WTC11 (cell line): ENCODE measurements at regions not wholly inside any gene's neighbourhood (a gene's known extent, or its start where the extent isn't known, plus 50 kb on each side); places are given as distances from the start of the nearest gene placed in this dataset.
"Not testable (repeated sequence)": the region's sequence is repeated elsewhere in the genome, so short reads cannot be mapped to it uniquely, and the experiment has no call there.

ENCODE experiments used
- ATAC-seq: fragments of 200-7000 bp; cut with Tn5 transposase; 2 replicates; pipeline ENCODE4 v1.10.0; 2021; ENCODE audit warnings: mild to moderate bottlenecking, moderate library complexity
- CTCF ChIA-PET: fragments of 300-600 bp; sonication (Branson Sonifier 250); formaldehyde crosslinking; loops from one replicate; lab custom pipeline; 2021; ENCODE audit warnings: antibody characterized with exemption; lab: Charles Lee
- POLR2A ChIA-PET: fragments of 350-600 bp; sonication (Branson Sonifier 250); formaldehyde crosslinking; loops from one replicate; lab custom pipeline; 2021; ENCODE audit warnings: antibody characterized with exemption; lab: Charles Lee
- DNase-seq: peaks from one replicate; pipeline ENCODE4 v3.0.0; 2021; ENCODE audit warnings: low spot score
- H3K27ac Mint-ChIP-seq: 2 replicates; pipeline ENCODE4 v1.8.0; 2021; ENCODE audit warnings: mixed read lengths
- H3K27me3 Mint-ChIP-seq: 2 replicates; pipeline ENCODE4 v1.8.0; 2021; ENCODE audit warnings: low read depth, mild to moderate bottlenecking, moderate library complexity, mixed read lengths
- H3K36me3 Mint-ChIP-seq: 2 replicates; pipeline ENCODE4 v1.8.0; 2021; ENCODE audit warnings: mixed read lengths
- H3K4me1 Mint-ChIP-seq: 2 replicates; pipeline ENCODE4 v1.8.0; 2022; ENCODE audit warnings: mixed read lengths
- H3K4me3 Mint-ChIP-seq: 2 replicates; pipeline ENCODE4 v1.8.0; 2021; ENCODE audit warnings: mild to moderate bottlenecking, moderate library complexity, mixed read lengths
- H3K9me3 Mint-ChIP-seq: 2 replicates; pipeline ENCODE4 v1.8.0; 2021; ENCODE audit warnings: mixed read lengths
- NR3C1 ChIP-seq: sonication (generic); formaldehyde crosslinking; conservative IDR thresholded peaks from 2 replicates; pipeline ENCODE4 v1.8.1; 2023; ENCODE audit warnings: low read depth, mild to moderate bottlenecking, missing genetic modification reagents
- SMAD4 ChIP-seq: sonication (generic); formaldehyde crosslinking; IDR thresholded peaks from 2 replicates; pipeline ENCODE4 v1.8.0; 2022; ENCODE audit warnings: mild to moderate bottlenecking, missing genetic modification reagents
- TEAD4 ChIP-seq: sonication (generic); formaldehyde crosslinking; IDR thresholded peaks from 2 replicates; pipeline ENCODE4 v1.8.0; 2022; ENCODE audit warnings: mild to moderate bottlenecking, missing genetic modification reagents
- ZBTB21 ChIP-seq: sonication (generic); formaldehyde crosslinking; IDR thresholded peaks from 2 replicates; pipeline ENCODE4 v1.8.1; 2023; ENCODE audit warnings: mild to moderate bottlenecking, missing genetic modification reagents, borderline replicate concordance
- ZNF121 ChIP-seq: sonication (generic); formaldehyde crosslinking; IDR thresholded peaks from 2 replicates; pipeline ENCODE4 v1.8.0; 2023; ENCODE audit warnings: missing genetic modification reagents
- ZNF138 ChIP-seq: sonication (generic); formaldehyde crosslinking; conservative IDR thresholded peaks from 2 replicates; pipeline ENCODE4 v1.8.1; 2022; ENCODE audit warnings: mild to moderate bottlenecking, moderate library complexity, missing genetic modification reagents
- ZNF396 ChIP-seq: fragments of 250-450 bp; sonication (Bioruptor Pico); IDR thresholded peaks from 2 replicates; pipeline ENCODE4 v1.8.0; 2021; ENCODE audit warnings: mild to moderate bottlenecking, moderate library complexity, borderline replicate concordance
- ZNF671 ChIP-seq: fragments of 250-450 bp; sonication (Bioruptor Pico); IDR thresholded peaks from 2 replicates; pipeline ENCODE4 v1.8.0; 2021; ENCODE audit warnings: mild to moderate bottlenecking
- TF ChIP-seq, protein P1 (sequence below): sonication (generic); formaldehyde crosslinking; IDR thresholded peaks from 2 replicates; pipeline ENCODE4 v1.8.1; 2022; ENCODE audit warnings: low read depth, mild to moderate bottlenecking, moderate library complexity, missing genetic modification reagents, borderline replicate concordance
- TF ChIP-seq, protein P2 (sequence below): fragments of 250-450 bp; sonication (Bioruptor Pico); IDR thresholded peaks from 2 replicates; pipeline ENCODE4 v1.9.0; 2021; ENCODE audit warnings: mild to moderate bottlenecking, borderline replicate concordance
- TF ChIP-seq, protein P3 (sequence below): fragments of 250-450 bp; sonication (Bioruptor Pico); IDR thresholded peaks from 2 replicates; pipeline ENCODE4 v1.9.0; 2021; ENCODE audit warnings: moderate library complexity, mild to moderate bottlenecking, inconsistent platforms, borderline replicate concordance
- TF ChIP-seq, protein P4 (sequence below): sonication (generic); formaldehyde crosslinking; IDR thresholded peaks from 2 replicates; pipeline ENCODE4 v1.8.1; 2023; ENCODE audit warnings: mild to moderate bottlenecking, missing genetic modification reagents, moderate library complexity
- TF ChIP-seq, protein P5 (sequence below): sonication (generic); formaldehyde crosslinking; IDR thresholded peaks from 2 replicates; pipeline ENCODE4 v1.8.1; 2023; ENCODE audit warnings: mild to moderate bottlenecking, missing genetic modification reagents, borderline replicate concordance
- TF ChIP-seq, protein P6 (sequence below): fragments of 200-600 bp; IDR thresholded peaks from 2 replicates; pipeline ENCODE4 v1.8.0; 2022; ENCODE audit warnings: antibody characterized with exemption

DNA sequence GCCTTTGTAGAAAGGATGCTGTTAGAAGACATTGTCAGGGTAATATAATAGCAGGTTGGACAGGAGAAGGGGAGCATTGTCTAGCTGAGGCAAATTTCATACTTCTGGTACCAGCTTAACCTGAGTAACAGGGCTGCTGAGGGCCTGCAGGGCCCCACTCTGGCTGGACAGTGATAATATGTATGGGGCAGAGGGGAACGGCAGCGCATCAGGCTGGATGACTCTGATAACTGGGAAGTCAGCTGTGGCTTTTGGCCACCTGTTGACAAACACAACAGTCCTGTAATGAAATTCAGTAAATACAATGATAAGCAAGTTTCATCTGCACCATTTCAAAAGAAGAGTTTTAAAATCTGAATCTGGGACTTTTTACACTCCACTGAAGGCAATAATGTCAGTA is 259.9 kb upstream of the CNR1 start (continued):
- no peak for TF ChIP-seq TEAD4 (CRISPR knock-in tag)
- TF ChIP-seq, protein P1, sequence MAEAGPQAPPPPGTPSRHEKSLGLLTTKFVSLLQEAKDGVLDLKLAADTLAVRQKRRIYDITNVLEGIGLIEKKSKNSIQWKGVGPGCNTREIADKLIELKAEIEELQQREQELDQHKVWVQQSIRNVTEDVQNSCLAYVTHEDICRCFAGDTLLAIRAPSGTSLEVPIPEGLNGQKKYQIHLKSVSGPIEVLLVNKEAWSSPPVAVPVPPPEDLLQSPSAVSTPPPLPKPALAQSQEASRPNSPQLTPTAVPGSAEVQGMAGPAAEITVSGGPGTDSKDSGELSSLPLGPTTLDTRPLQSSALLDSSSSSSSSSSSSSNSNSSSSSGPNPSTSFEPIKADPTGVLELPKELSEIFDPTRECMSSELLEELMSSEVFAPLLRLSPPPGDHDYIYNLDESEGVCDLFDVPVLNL (CRISPR knock-in tag): no peak
- TF ChIP-seq NR3C1: no peak
- no peak for TF ChIP-seq ZNF671 (CRISPR knock-in tag)
- TF ChIP-seq, protein P2, sequence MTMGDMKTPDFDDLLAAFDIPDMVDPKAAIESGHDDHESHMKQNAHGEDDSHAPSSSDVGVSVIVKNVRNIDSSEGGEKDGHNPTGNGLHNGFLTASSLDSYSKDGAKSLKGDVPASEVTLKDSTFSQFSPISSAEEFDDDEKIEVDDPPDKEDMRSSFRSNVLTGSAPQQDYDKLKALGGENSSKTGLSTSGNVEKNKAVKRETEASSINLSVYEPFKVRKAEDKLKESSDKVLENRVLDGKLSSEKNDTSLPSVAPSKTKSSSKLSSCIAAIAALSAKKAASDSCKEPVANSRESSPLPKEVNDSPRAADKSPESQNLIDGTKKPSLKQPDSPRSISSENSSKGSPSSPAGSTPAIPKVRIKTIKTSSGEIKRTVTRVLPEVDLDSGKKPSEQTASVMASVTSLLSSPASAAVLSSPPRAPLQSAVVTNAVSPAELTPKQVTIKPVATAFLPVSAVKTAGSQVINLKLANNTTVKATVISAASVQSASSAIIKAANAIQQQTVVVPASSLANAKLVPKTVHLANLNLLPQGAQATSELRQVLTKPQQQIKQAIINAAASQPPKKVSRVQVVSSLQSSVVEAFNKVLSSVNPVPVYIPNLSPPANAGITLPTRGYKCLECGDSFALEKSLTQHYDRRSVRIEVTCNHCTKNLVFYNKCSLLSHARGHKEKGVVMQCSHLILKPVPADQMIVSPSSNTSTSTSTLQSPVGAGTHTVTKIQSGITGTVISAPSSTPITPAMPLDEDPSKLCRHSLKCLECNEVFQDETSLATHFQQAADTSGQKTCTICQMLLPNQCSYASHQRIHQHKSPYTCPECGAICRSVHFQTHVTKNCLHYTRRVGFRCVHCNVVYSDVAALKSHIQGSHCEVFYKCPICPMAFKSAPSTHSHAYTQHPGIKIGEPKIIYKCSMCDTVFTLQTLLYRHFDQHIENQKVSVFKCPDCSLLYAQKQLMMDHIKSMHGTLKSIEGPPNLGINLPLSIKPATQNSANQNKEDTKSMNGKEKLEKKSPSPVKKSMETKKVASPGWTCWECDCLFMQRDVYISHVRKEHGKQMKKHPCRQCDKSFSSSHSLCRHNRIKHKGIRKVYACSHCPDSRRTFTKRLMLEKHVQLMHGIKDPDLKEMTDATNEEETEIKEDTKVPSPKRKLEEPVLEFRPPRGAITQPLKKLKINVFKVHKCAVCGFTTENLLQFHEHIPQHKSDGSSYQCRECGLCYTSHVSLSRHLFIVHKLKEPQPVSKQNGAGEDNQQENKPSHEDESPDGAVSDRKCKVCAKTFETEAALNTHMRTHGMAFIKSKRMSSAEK (CRISPR knock-in tag): no peak
- TF ChIP-seq, protein P3, sequence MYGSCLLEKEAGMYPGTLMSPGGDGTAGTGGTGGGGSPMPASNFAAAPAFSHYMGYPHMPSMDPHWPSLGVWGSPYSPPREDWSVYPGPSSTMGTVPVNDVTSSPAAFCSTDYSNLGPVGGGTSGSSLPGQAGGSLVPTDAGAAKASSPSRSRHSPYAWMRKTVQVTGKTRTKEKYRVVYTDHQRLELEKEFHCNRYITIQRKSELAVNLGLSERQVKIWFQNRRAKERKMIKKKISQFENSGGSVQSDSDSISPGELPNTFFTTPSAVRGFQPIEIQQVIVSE (CRISPR knock-in tag): no peak
- TF ChIP-seq, protein P4, sequence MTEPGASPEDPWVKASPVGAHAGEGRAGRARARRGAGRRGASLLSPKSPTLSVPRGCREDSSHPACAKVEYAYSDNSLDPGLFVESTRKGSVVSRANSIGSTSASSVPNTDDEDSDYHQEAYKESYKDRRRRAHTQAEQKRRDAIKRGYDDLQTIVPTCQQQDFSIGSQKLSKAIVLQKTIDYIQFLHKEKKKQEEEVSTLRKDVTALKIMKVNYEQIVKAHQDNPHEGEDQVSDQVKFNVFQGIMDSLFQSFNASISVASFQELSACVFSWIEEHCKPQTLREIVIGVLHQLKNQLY (CRISPR knock-in tag): no peak

DNA sequence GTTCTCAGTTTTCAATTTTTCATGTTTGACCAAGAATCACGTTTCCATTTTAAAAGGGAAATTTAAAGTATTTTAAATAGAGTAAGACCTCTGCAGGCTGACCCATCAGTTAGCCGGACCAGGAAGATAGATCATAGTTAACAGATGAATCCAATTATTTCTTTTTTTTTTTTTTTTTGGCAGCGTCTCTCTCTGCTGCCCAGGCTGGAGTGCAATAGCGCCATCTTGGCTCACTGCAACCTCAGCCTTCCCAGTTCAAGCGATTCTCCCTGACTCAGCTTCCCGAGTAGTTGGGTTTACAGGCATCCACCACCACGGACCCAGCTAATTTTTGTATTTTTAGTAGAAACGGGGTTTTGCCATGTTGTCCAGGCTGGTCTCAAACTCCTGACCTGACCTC is 256.7 kb upstream of the CNR1 start:
- CTCF ChIA-PET: interaction anchor here (0.6 kb wide), 1 partner anchor 290 kb away, joined by 3 read pairs; no protein-coding TSS in a partner anchor
- Mint-ChIP-seq H3K4me3 (no peak overlapping the region), H3K36me3 (no peaks in the 10 kb centered on the region), H3K27ac (no peak overlapping the region), H3K27me3 (no peaks in the 10 kb centered on the region), H3K9me3 (0 out of 2 replicates have a peak, but pooled peaks cover 6% of the 10 kb centered on the region), H3K4me1 (no peaks in the 10 kb centered on the region)
- TF ChIP-seq SMAD4: no peak
- 0 out of 2 replicates have a peak, but pooled peaks have one; percentile 15 for TF ChIP-seq ZNF121 (CRISPR knock-in tag)
- TF ChIP-seq ZBTB21 (CRISPR knock-in tag): no peak
- TF ChIP-seq, protein P1 (CRISPR knock-in tag): no peak
- no peak for TF ChIP-seq ZNF138 (CRISPR knock-in tag)
- TF ChIP-seq, protein P5, sequence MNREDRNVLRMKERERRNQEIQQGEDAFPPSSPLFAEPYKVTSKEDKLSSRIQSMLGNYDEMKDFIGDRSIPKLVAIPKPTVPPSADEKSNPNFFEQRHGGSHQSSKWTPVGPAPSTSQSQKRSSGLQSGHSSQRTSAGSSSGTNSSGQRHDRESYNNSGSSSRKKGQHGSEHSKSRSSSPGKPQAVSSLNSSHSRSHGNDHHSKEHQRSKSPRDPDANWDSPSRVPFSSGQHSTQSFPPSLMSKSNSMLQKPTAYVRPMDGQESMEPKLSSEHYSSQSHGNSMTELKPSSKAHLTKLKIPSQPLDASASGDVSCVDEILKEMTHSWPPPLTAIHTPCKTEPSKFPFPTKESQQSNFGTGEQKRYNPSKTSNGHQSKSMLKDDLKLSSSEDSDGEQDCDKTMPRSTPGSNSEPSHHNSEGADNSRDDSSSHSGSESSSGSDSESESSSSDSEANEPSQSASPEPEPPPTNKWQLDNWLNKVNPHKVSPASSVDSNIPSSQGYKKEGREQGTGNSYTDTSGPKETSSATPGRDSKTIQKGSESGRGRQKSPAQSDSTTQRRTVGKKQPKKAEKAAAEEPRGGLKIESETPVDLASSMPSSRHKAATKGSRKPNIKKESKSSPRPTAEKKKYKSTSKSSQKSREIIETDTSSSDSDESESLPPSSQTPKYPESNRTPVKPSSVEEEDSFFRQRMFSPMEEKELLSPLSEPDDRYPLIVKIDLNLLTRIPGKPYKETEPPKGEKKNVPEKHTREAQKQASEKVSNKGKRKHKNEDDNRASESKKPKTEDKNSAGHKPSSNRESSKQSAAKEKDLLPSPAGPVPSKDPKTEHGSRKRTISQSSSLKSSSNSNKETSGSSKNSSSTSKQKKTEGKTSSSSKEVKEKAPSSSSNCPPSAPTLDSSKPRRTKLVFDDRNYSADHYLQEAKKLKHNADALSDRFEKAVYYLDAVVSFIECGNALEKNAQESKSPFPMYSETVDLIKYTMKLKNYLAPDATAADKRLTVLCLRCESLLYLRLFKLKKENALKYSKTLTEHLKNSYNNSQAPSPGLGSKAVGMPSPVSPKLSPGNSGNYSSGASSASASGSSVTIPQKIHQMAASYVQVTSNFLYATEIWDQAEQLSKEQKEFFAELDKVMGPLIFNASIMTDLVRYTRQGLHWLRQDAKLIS (CRISPR knock-in tag): no peak
- no peak for TF ChIP-seq ZNF396 (CRISPR knock-in tag)
- TF ChIP-seq, protein P6, sequence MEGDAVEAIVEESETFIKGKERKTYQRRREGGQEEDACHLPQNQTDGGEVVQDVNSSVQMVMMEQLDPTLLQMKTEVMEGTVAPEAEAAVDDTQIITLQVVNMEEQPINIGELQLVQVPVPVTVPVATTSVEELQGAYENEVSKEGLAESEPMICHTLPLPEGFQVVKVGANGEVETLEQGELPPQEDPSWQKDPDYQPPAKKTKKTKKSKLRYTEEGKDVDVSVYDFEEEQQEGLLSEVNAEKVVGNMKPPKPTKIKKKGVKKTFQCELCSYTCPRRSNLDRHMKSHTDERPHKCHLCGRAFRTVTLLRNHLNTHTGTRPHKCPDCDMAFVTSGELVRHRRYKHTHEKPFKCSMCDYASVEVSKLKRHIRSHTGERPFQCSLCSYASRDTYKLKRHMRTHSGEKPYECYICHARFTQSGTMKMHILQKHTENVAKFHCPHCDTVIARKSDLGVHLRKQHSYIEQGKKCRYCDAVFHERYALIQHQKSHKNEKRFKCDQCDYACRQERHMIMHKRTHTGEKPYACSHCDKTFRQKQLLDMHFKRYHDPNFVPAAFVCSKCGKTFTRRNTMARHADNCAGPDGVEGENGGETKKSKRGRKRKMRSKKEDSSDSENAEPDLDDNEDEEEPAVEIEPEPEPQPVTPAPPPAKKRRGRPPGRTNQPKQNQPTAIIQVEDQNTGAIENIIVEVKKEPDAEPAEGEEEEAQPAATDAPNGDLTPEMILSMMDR: no peak
- POLR2A ChIA-PET: interaction anchor here (0.7 kb wide), 1 partner anchor 176 kb away, joined by 6 read pairs; no protein-coding TSS in a partner anchor
- ATAC-seq (peak; percentile 67), DNase-seq (peak; percentile 27)

DNA sequence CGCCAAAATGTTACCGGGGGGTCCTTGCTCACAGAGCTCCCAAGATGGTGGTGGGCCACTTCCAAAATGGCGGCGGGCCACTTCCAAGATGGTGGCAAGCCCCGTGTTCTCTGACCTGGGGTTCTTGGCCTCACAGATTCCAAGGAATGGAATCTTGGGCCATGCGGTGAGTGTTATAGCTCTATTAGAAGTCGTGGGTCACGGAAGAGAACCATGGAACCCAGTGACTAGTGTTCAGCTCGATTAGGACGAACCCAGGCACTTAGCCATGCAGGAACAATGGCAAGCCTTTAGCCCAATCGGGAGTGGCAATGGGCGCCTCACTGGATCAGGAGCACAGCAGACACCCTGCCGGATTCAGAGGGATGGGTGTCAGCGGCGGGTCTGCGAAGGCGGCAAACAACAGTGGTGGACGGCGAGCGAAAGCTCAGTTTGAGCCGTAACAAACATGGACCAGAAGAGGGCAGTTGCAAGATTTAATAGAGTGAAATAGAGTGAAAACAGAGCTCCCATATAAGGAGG is 254.9 kb upstream of the CNR1 start:
- H3K36me3 Mint-ChIP-seq, H3K27ac Mint-ChIP-seq, H3K4me3 Mint-ChIP-seq, DNase-seq, H3K9me3 Mint-ChIP-seq, H3K27me3 Mint-ChIP-seq, H3K4me1 Mint-ChIP-seq, POLR2A ChIA-PET, ATAC-seq: not testable (repeated sequence)
- CTCF ChIA-PET: interaction anchor here (0.6 to 1.0 kb wide), 3 partner anchors 71 to 747 kb away, joined by 3 read pairs; no protein-coding TSS in a partner anchor
